ENCODE measurements at regions not wholly inside any gene's neighbourhood (a gene's known extent, or its start where the extent isn't known, plus 50 kb on each side); places are given as distances from the start of the nearest gene placed in this dataset.

GRCh38 chr12:77777274-77777673 lies 53.4 kb upstream of the NAV3 start:
- no peak for TF ChIP-seq CTCF (conservative IDR thresholded peaks at IDR 0.05; ENCODE audit: control insufficient read depth, insufficient read depth, low read depth, low read length)
- no peak overlapping the region for H3K4me3 ChIP-seq (ENCODE audit: control insufficient read depth, low read depth, low read length)
- peak; percentile 23 for DNase-seq (ENCODE audit: low read depth)

GRCh38 chr12:77774761-77775160 lies 55.9 kb upstream of the NAV3 start:
- H3K4me3 ChIP-seq (ENCODE audit: control insufficient read depth, low read depth, low read length): no peak overlapping the region
- TF ChIP-seq CTCF (conservative IDR thresholded peaks at IDR 0.05; ENCODE audit: control insufficient read depth, insufficient read depth, low read depth, low read length): no peak
- no peak for DNase-seq (ENCODE audit: low read depth)

GRCh38 chr12:77772676-77773298 lies 57.9 kb upstream of the NAV3 start:
- no peak for DNase-seq (ENCODE audit: low read depth)
- no peak for TF ChIP-seq CTCF (conservative IDR thresholded peaks at IDR 0.05; ENCODE audit: control insufficient read depth, insufficient read depth, low read depth, low read length)
- no peak overlapping the region for H3K4me3 ChIP-seq (ENCODE audit: control insufficient read depth, low read depth, low read length)

- TF ChIP-seq CTCF (conservative IDR thresholded peaks at IDR 0.05; ENCODE audit: control insufficient read depth, insufficient read depth, low read depth, low read length): no peak
- no peak for DNase-seq (ENCODE audit: low read depth)
- H3K4me3 ChIP-seq (ENCODE audit: control insufficient read depth, low read depth, low read length): no peak overlapping the region
These were observed 62.1 kb upstream of the NAV3 start for GRCh38 chr12:77768558-77768957.

- no peak for TF ChIP-seq CTCF (conservative IDR thresholded peaks at IDR 0.05; ENCODE audit: control insufficient read depth, insufficient read depth, low read depth, low read length)
- no peak overlapping the region for H3K4me3 ChIP-seq (ENCODE audit: control insufficient read depth, low read depth, low read length)
- no peak for DNase-seq (ENCODE audit: low read depth)
These were observed 62.8 kb upstream of the NAV3 start for GRCh38 chr12:77767756-77768343.

- no peak for DNase-seq (ENCODE audit: low read depth)
- no peak for TF ChIP-seq CTCF (conservative IDR thresholded peaks at IDR 0.05; ENCODE audit: control insufficient read depth, insufficient read depth, low read depth, low read length)
- H3K4me3 ChIP-seq (ENCODE audit: control insufficient read depth, low read depth, low read length): no peak overlapping the region
These were observed 63.4 kb upstream of the NAV3 start for GRCh38 chr12:77767335-77767734.
